ENCODE measurements at regions not wholly inside any gene's neighbourhood (a gene's known extent, or its start where the extent isn't known, plus 50 kb on each side); places are given as distances from the start of the nearest gene placed in this dataset.

DNA sequence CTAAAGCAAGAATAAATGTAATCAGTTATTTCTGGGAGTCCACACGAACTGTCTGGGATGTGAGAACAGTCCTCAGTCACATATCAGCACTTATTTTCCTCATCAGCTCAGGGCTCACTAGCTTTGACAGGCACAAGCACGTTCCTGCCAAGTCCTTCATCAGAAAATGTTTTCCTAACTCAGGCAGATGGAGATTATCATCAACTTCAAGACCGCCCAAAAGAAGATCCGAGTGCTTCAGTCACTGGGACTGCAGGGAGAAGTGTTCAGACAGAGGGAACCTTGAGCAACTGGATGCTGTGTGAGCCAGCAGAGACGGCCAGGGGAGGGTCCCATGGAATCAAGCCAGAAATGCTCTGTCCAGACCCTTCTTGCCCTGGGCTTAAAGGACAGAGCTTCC lies 189.4 kb downstream of the NXNL2 start:
- H3K9me3 ChIP-seq (ENCODE audit: insufficient read depth, low read depth, low read length): no peaks in the 10 kb centered on the region
- H2BK5ac ChIP-seq (ENCODE audit: low read depth, low read length, poor library complexity): no peak overlapping the region
- H3K27me3 ChIP-seq (ENCODE audit: insufficient read depth, low read length): no peaks in the 10 kb centered on the region
- no peak for DNase-seq
- H4K8ac ChIP-seq (ENCODE audit: low read depth, low read length): no peak overlapping the region
- no peak overlapping the region for H3K4ac ChIP-seq (ENCODE audit: low read depth, low read length)
- no peaks in the 10 kb centered on the region for H3K79me2 ChIP-seq (ENCODE audit: control insufficient read depth, insufficient read depth, low read length, poor library complexity)
- H4K12ac ChIP-seq (ENCODE audit: low read depth, low read length): no peak overlapping the region
- H3K4me2 ChIP-seq (ENCODE audit: low read length): no peak overlapping the region
- no peak overlapping the region for H4K91ac ChIP-seq (ENCODE audit: low read depth, low read length)
- no peaks in the 10 kb centered on the region for H3K79me1 ChIP-seq (ENCODE audit: low read length)
- H3K4me3 ChIP-seq (ENCODE audit: low read depth, low read length): no peak overlapping the region
- no peak overlapping the region for H3K14ac ChIP-seq (ENCODE audit: low read length)
- H3K27ac ChIP-seq (ENCODE audit: low read depth, low read length): no peak overlapping the region
- H2AFZ ChIP-seq (ENCODE audit: insufficient read depth, low read length, poor library complexity): no peak overlapping the region
- no peak overlapping the region for H2AK5ac ChIP-seq (ENCODE audit: low read length)
- no CpG with 5 or more reads among the region's 5 CpGs for WGBS (ENCODE audit: extremely low coverage, insufficient coverage, insufficient read length)
- no peak overlapping the region for H3K9ac ChIP-seq (ENCODE audit: low read length)
- H2BK120ac ChIP-seq (ENCODE audit: insufficient read depth, low read length, poor library complexity): no peak overlapping the region
- no peaks in the 10 kb centered on the region for H3K36me3 ChIP-seq (ENCODE audit: control insufficient read depth in 1 of 2, insufficient read depth in 2 of 2, low read length in 2 of 2)
- H2BK12ac ChIP-seq (ENCODE audit: low read length): no peak overlapping the region
- H3K23ac ChIP-seq (ENCODE audit: low read length): no peak overlapping the region
- no peaks in the 10 kb centered on the region for H3K4me1 ChIP-seq (ENCODE audit: control insufficient read depth in 1 of 2, insufficient read depth in 2 of 2, low read length in 2 of 2)
- no peak overlapping the region for H3K18ac ChIP-seq (ENCODE audit: low read length)

DNA sequence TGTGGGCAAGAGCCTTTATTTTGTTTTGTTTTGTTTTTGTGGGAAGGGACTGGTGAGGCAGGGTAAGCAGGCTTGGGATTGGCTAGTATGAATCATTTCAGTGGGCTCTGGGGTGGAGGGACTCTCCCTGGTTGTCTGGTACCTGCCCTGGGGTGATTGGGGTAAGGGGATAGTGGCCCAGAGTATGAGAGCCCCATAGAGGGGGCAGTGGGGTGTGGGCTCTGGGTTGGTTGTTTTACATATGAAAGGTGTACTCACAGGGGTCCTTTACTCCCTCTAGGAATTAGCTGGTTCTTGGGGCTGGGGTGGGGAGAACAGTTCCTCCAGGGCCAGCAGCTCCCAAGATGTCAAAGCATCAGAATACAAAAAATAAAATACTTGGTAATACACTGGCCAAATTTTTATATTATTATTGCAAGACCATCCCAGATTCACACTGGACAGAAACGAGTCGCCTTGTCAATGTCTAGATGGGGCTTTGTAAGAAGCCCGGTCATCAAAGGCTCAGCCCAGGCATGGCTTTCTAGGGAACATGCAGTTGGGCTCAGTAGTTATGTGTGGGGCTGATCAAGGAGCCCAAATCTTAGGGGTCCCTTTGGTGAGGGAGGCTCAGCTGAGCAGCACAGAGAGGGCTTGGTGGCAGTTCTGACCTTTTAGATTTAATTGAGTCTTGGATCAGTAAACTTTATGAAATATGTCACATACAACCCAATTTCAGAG lies 190.5 kb downstream of the NXNL2 start:
- no peak overlapping the region for H3K14ac ChIP-seq (ENCODE audit: low read length)
- no peak overlapping the region for H4K8ac ChIP-seq (ENCODE audit: low read depth, low read length)
- WGBS (ENCODE audit: extremely low coverage, insufficient coverage, insufficient read length): no CpG with 5 or more reads among the region's 3 CpGs
- no peak overlapping the region for H4K12ac ChIP-seq (ENCODE audit: low read depth, low read length)
- no peak overlapping the region for H3K4me2 ChIP-seq (ENCODE audit: low read length)
- H3K18ac ChIP-seq (ENCODE audit: low read length): no peak overlapping the region
- H2BK12ac ChIP-seq (ENCODE audit: low read length): no peak overlapping the region
- no peak overlapping the region for H3K4me3 ChIP-seq (ENCODE audit: low read depth, low read length)
- no peaks in the 10 kb centered on the region for H3K4me1 ChIP-seq (ENCODE audit: control insufficient read depth in 1 of 2, insufficient read depth in 2 of 2, low read length in 2 of 2)
- no peak overlapping the region for H3K9ac ChIP-seq (ENCODE audit: low read length)
- no peak overlapping the region for H2AK5ac ChIP-seq (ENCODE audit: low read length)
- no peaks in the 10 kb centered on the region for H3K36me3 ChIP-seq (ENCODE audit: control insufficient read depth in 1 of 2, insufficient read depth in 2 of 2, low read length in 2 of 2)
- H3K79me1 ChIP-seq (ENCODE audit: low read length): no peaks in the 10 kb centered on the region
- no peaks in the 10 kb centered on the region for H3K79me2 ChIP-seq (ENCODE audit: control insufficient read depth, insufficient read depth, low read length, poor library complexity)
- no peak overlapping the region for H3K4ac ChIP-seq (ENCODE audit: low read depth, low read length)
- H2BK5ac ChIP-seq (ENCODE audit: low read depth, low read length, poor library complexity): no peak overlapping the region
- H4K91ac ChIP-seq (ENCODE audit: low read depth, low read length): no peak overlapping the region
- H2BK120ac ChIP-seq (ENCODE audit: insufficient read depth, low read length, poor library complexity): no peak overlapping the region
- no peak overlapping the region for H3K27ac ChIP-seq (ENCODE audit: low read depth, low read length)
- peaks cover 3% of the 10 kb centered on the region for H3K9me3 ChIP-seq (ENCODE audit: insufficient read depth, low read depth, low read length)
- no peak overlapping the region for H2AFZ ChIP-seq (ENCODE audit: insufficient read depth, low read length, poor library complexity)
- DNase-seq: no peak
- H3K27me3 ChIP-seq (ENCODE audit: insufficient read depth, low read length): no peaks in the 10 kb centered on the region
- H3K23ac ChIP-seq (ENCODE audit: low read length): no peak overlapping the region

DNA sequence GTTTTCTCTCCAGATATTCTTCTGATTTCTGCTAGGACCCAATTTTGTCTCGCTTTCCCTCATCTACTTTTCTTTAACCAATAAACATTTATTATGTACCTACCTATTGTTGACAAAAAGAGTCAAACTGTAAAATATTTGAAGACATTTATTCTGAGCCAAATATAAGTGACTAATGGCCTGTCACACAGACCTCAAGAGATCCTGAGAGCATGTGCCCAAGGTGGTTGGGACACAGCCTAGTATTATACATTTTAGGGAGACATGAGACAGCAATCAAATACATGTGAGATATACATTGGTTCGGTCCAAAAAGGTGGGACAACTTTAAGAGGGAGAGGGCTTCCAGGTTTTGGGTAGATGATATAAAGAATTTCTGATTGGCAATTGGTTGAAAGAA lies 191.8 kb downstream of the NXNL2 start:
- H2BK120ac ChIP-seq (ENCODE audit: insufficient read depth, low read length, poor library complexity): no peak overlapping the region
- no peak overlapping the region for H2AFZ ChIP-seq (ENCODE audit: insufficient read depth, low read length, poor library complexity)
- H3K79me2 ChIP-seq (ENCODE audit: control insufficient read depth, insufficient read depth, low read length, poor library complexity): no peaks in the 10 kb centered on the region
- H4K91ac ChIP-seq (ENCODE audit: low read depth, low read length): no peak overlapping the region
- H3K4me1 ChIP-seq (ENCODE audit: control insufficient read depth in 1 of 2, insufficient read depth in 2 of 2, low read length in 2 of 2): no peaks in the 10 kb centered on the region
- no peak overlapping the region for H4K8ac ChIP-seq (ENCODE audit: low read depth, low read length)
- H3K79me1 ChIP-seq (ENCODE audit: low read length): no peaks in the 10 kb centered on the region
- H2BK12ac ChIP-seq (ENCODE audit: low read length): no peak overlapping the region
- no peak overlapping the region for H3K18ac ChIP-seq (ENCODE audit: low read length)
- H3K9me3 ChIP-seq (ENCODE audit: insufficient read depth, low read depth, low read length): peaks cover 7% of the 10 kb centered on the region
- no peak overlapping the region for H3K14ac ChIP-seq (ENCODE audit: low read length)
- no peak overlapping the region for H3K4me2 ChIP-seq (ENCODE audit: low read length)
- no peak overlapping the region for H3K4ac ChIP-seq (ENCODE audit: low read depth, low read length)
- H3K27me3 ChIP-seq (ENCODE audit: insufficient read depth, low read length): no peaks in the 10 kb centered on the region
- no peak overlapping the region for H3K23ac ChIP-seq (ENCODE audit: low read length)
- no peak overlapping the region for H4K12ac ChIP-seq (ENCODE audit: low read depth, low read length)
- no peak for DNase-seq
- no CpG with 5 or more reads among the region's 2 CpGs for WGBS (ENCODE audit: extremely low coverage, insufficient coverage, insufficient read length)
- no peak overlapping the region for H3K4me3 ChIP-seq (ENCODE audit: low read depth, low read length)
- H3K9ac ChIP-seq (ENCODE audit: low read length): no peak overlapping the region
- no peak overlapping the region for H2BK5ac ChIP-seq (ENCODE audit: low read depth, low read length, poor library complexity)
- no peak overlapping the region for H2AK5ac ChIP-seq (ENCODE audit: low read length)
- H3K27ac ChIP-seq (ENCODE audit: low read depth, low read length): no peak overlapping the region
- no peaks in the 10 kb centered on the region for H3K36me3 ChIP-seq (ENCODE audit: control insufficient read depth in 1 of 2, insufficient read depth in 2 of 2, low read length in 2 of 2)

DNA sequence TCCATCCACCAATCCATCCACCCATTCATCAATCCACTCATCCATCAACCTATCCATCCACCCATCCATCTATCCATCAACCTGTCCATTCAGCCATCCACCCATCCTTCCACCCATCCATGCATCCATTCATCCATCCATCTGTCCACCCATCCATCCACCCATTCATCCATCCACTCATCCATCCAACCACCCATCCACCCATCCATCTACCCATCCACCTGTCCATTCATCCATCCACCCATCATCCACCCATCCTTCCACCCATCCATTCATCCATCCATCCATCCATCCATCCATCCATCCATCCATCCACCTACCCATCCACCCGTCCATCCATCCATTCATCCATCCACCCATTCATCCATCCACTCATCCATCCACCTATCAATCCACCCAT lies 195.8 kb downstream of the NXNL2 start:
- no peak overlapping the region for H2BK120ac ChIP-seq (ENCODE audit: insufficient read depth, low read length, poor library complexity)
- no peak overlapping the region for H3K27ac ChIP-seq (ENCODE audit: low read depth, low read length)
- H2AFZ ChIP-seq (ENCODE audit: insufficient read depth, low read length, poor library complexity): no peak overlapping the region
- no peak overlapping the region for H3K23ac ChIP-seq (ENCODE audit: low read length)
- peak overlapping the region; percentile 21 for H3K4me3 ChIP-seq (ENCODE audit: low read depth, low read length)
- H3K27me3 ChIP-seq (ENCODE audit: insufficient read depth, low read length): no peaks in the 10 kb centered on the region
- H3K36me3 ChIP-seq (ENCODE audit: control insufficient read depth in 1 of 2, insufficient read depth in 2 of 2, low read length in 2 of 2): no peaks in the 10 kb centered on the region
- H4K8ac ChIP-seq (ENCODE audit: low read depth, low read length): no peak overlapping the region
- no peak overlapping the region for H3K18ac ChIP-seq (ENCODE audit: low read length)
- H3K4me2 ChIP-seq (ENCODE audit: low read length): no peak overlapping the region
- no peak for DNase-seq
- H4K12ac ChIP-seq (ENCODE audit: low read depth, low read length): no peak overlapping the region
- H3K4ac ChIP-seq (ENCODE audit: low read depth, low read length): no peak overlapping the region
- peaks cover 7% of the 10 kb centered on the region for H3K9me3 ChIP-seq (ENCODE audit: insufficient read depth, low read depth, low read length)
- H3K79me1 ChIP-seq (ENCODE audit: low read length): no peaks in the 10 kb centered on the region
- no peak overlapping the region for H3K9ac ChIP-seq (ENCODE audit: low read length)
- H2BK5ac ChIP-seq (ENCODE audit: low read depth, low read length, poor library complexity): no peak overlapping the region
- WGBS (ENCODE audit: extremely low coverage, insufficient coverage, insufficient read length): no CpG with 5 or more reads among the region's 1 CpG
- no peak overlapping the region for H2AK5ac ChIP-seq (ENCODE audit: low read length)
- H3K4me1 ChIP-seq (ENCODE audit: control insufficient read depth in 1 of 2, insufficient read depth in 2 of 2, low read length in 2 of 2): peaks cover 3 to 4% of the 10 kb centered on the region in 2 experiments
- H2BK12ac ChIP-seq (ENCODE audit: low read length): no peak overlapping the region
- no peak overlapping the region for H3K14ac ChIP-seq (ENCODE audit: low read length)
- no peak overlapping the region for H4K91ac ChIP-seq (ENCODE audit: low read depth, low read length)
- H3K79me2 ChIP-seq (ENCODE audit: control insufficient read depth, insufficient read depth, low read length, poor library complexity): no peaks in the 10 kb centered on the region

Measured in trophoblast cell (in vitro differentiated cells and primary cell).